IMR-90 (cell line): ENCODE measurements at regions not wholly inside any gene's neighbourhood (a gene's known extent, or its start where the extent isn't known, plus 50 kb on each side); places are given as distances from the start of the nearest gene placed in this dataset.

Experiments
- ATAC-seq: fragments of 200-7000 bp; cut with Tn5 transposase; 2 replicates; pipeline ENCODE4 v1.9.1; 2020; ENCODE audit warnings: low read depth, mild to moderate bottlenecking, moderate library complexity
- BruUV-seq: library from RNA; stranded (reverse); fragments of 400-500 nt; replicated peaks from 2 replicates; lab custom pipeline; 2021; lab: Mats Ljungman, UMichigan
- CTCF ChIA-PET: fragments of 300-600 bp; formaldehyde crosslinking; extraction: SDS; loops from one replicate; lab custom pipeline; 2021; ENCODE audit warnings: antibody characterized with exemption; lab: Yijun Ruan, JAX
- POLR2A ChIA-PET: fragments of 300-600 bp; sonication (Branson Sonifier 250); formaldehyde crosslinking; loops from one replicate; lab custom pipeline; 2022; ENCODE audit warnings: antibody characterized with exemption; ENCODE audit not compliant: unreplicated experiment; lab: Charles Lee
- DNase-seq: peaks from one replicate; pipeline ENCODE4 v3.0.0; 2013
- H2AFZ ChIP-seq: replicated peaks from 2 replicates; pipeline ENCODE3; 2013; ENCODE audit warnings: low read length, mild to moderate bottlenecking; ENCODE audit not compliant: poor library complexity
- H2AK5ac ChIP-seq: 2 replicates; pipeline ENCODE4 v1.6.1; 2013; ENCODE audit warnings: low read depth, low read length, inconsistent platforms
- H2AK9ac ChIP-seq: replicated peaks from 2 replicates; pipeline ENCODE3; 2013; ENCODE audit warnings: mild to moderate bottlenecking, low read depth, low read length, moderate library complexity; ENCODE audit not compliant: poor library complexity
- H2BK120ac ChIP-seq: 2 replicates; pipeline ENCODE4 v1.6.1; 2013; ENCODE audit warnings: low read depth, low read length, inconsistent platforms
- H2BK15ac ChIP-seq: 3 replicates; pipeline ENCODE4 v1.6.1; 2013; ENCODE audit warnings: low read depth, low read length, inconsistent platforms
- H2BK20ac ChIP-seq: 2 replicates; pipeline ENCODE4 v1.6.1; 2013; ENCODE audit warnings: low read depth, mild to moderate bottlenecking, inconsistent platforms, low read length, moderate library complexity
- H2BK5ac ChIP-seq: 2 replicates; pipeline ENCODE4 v1.6.1; 2013; ENCODE audit warnings: mild to moderate bottlenecking, low read depth, low read length, inconsistent platforms; ENCODE audit not compliant: poor library complexity, severe bottlenecking
- H3K14ac ChIP-seq: replicated peaks from 2 replicates; pipeline ENCODE4 v1.6.1; 2013; ENCODE audit warnings: low read depth, low read length, inconsistent platforms
- H3K18ac ChIP-seq: 2 replicates; pipeline ENCODE4 v1.6.1; 2013; ENCODE audit warnings: low read depth, low read length, control low read depth
- H3K23ac ChIP-seq: 2 replicates; pipeline ENCODE4 v1.6.1; 2013; ENCODE audit warnings: low read depth, low read length, inconsistent platforms
- H3K27ac ChIP-seq: 2 replicates; pipeline ENCODE4 v1.5.1; 2013; ENCODE audit warnings: mild to moderate bottlenecking, control low read depth, low read length; ENCODE audit not compliant: insufficient read depth
- H3K27me3 ChIP-seq: 2 replicates; pipeline ENCODE4 v1.6.1; 2013; ENCODE audit warnings: low read length; ENCODE audit not compliant: control insufficient read depth, insufficient read depth
- H3K36me3 ChIP-seq: 2 replicates; pipeline ENCODE4 v1.6.1; 2013; ENCODE audit warnings: low read length, mixed read lengths; ENCODE audit not compliant: control insufficient read depth, insufficient read depth
- H3K4ac ChIP-seq: 2 replicates; pipeline ENCODE4 v1.6.1; 2013; ENCODE audit warnings: low read depth, low read length, inconsistent platforms
- H3K4me1 ChIP-seq: 2 replicates; pipeline ENCODE4 v1.6.1; 2013; ENCODE audit warnings: low read length, mixed read lengths; ENCODE audit not compliant: control insufficient read depth, insufficient read depth
- H3K4me2 ChIP-seq: 2 replicates; pipeline ENCODE4 v1.6.1; 2013; ENCODE audit warnings: low read depth, mild to moderate bottlenecking, control low read depth, low read length, moderate library complexity
- H3K4me3 ChIP-seq: 2 replicates; pipeline ENCODE4 v1.5.1; 2013; ENCODE audit warnings: low read depth, mild to moderate bottlenecking, control low read depth, low read length, moderate library complexity; ENCODE audit not compliant: insufficient read depth
- H3K56ac ChIP-seq: 2 replicates; pipeline ENCODE4 v1.6.1; 2013; ENCODE audit warnings: low read length, inconsistent platforms; ENCODE audit not compliant: insufficient read depth; ENCODE audit errors: extremely low read depth
- H3K79me1 ChIP-seq, 2 experiments: 2 replicates each; pipeline ENCODE4 v1.6.1; 2013; ENCODE audit warnings: low read length in 2 of 2, inconsistent platforms in 1 of 2, low read depth in 1 of 2
- H3K9ac ChIP-seq: 2 replicates; pipeline ENCODE4 v1.6.1; 2013; ENCODE audit warnings: low read depth, low read length, control low read depth
- H3K9me1 ChIP-seq: 2 replicates; pipeline ENCODE4 v1.6.1; 2013; ENCODE audit warnings: low read length, inconsistent platforms; ENCODE audit not compliant: insufficient read depth
- H3K9me3 ChIP-seq: 2 replicates; pipeline ENCODE4 v1.6.1; 2013; ENCODE audit warnings: low read length; ENCODE audit not compliant: control insufficient read depth, insufficient read depth
- H4K20me1 ChIP-seq: 2 replicates; pipeline ENCODE4 v1.6.1; 2013; ENCODE audit warnings: low read length, inconsistent platforms; ENCODE audit not compliant: insufficient read depth
- H4K5ac ChIP-seq: 2 replicates; pipeline ENCODE4 v1.6.1; 2013; ENCODE audit warnings: mild to moderate bottlenecking, low read depth, low read length, control low read depth
- H4K8ac ChIP-seq, 2 experiments: 2 replicates each; pipeline ENCODE4 v1.6.1; 2013; ENCODE audit warnings: low read depth in 2 of 2, low read length in 2 of 2, control low read depth in 1 of 2, inconsistent platforms in 1 of 2
- H4K91ac ChIP-seq: 2 replicates; pipeline ENCODE4 v1.6.1; 2013; ENCODE audit warnings: low read depth, low read length, inconsistent platforms; ENCODE audit not compliant: insufficient read depth
- CEBPB ChIP-seq: IDR thresholded peaks from 2 replicates; pipeline ENCODE4 v1.6.1; 2012; ENCODE audit warnings: low read depth, low read length, improper control_type of control experiment
- CHD1 ChIP-seq: IDR thresholded peaks from 2 replicates; pipeline ENCODE4 v1.6.1; 2012; ENCODE audit warnings: low read depth, low read length, improper control_type of control experiment
- MAFK ChIP-seq: IDR thresholded peaks from 2 replicates; pipeline ENCODE4 v1.6.1; 2012; ENCODE audit warnings: low read depth, low read length, improper control_type of control experiment
- MXI1 ChIP-seq: IDR thresholded peaks from 2 replicates; pipeline ENCODE4 v1.6.1; 2012; ENCODE audit warnings: low read depth, mild to moderate bottlenecking, low read length, moderate library complexity, borderline replicate concordance
- NFE2L2 ChIP-seq: fragments of 150-350 bp; IDR thresholded peaks from 2 replicates; pipeline ENCODE4 v1.6.1; 2016; ENCODE audit warnings: low read depth, mild to moderate bottlenecking, low read length
- POLR2A ChIP-seq: IDR thresholded peaks from 2 replicates; pipeline ENCODE4 v1.6.1; 2012; ENCODE audit warnings: mild to moderate bottlenecking, low read depth, low read length
- RAD21 ChIP-seq: IDR thresholded peaks from 2 replicates; pipeline ENCODE4 v1.6.1; 2012; ENCODE audit warnings: low read length, improper control_type of control experiment
- RCOR1 ChIP-seq: IDR thresholded peaks from 2 replicates; pipeline ENCODE4 v1.6.1; 2012; ENCODE audit warnings: mild to moderate bottlenecking, low read length, improper control_type of control experiment; ENCODE audit not compliant: insufficient replicate concordance
- RFX5 ChIP-seq: IDR thresholded peaks from 2 replicates; pipeline ENCODE4 v1.8.0; 2012; ENCODE audit warnings: low read depth, mild to moderate bottlenecking, low read length, moderate library complexity
- WGBS, 2 experiments: methylation state at CpG; one replicate each; pipeline versions ENCODE4 v1.1.5 to v1.1.7; 2013; ENCODE audit warnings: missing lambda C conversion rate in 2 of 2; ENCODE audit not compliant: insufficient read length in 1 of 2; ENCODE audit errors: extremely low coverage in 2 of 2; 5-methylcytosine and 5-hydroxymethylcytosine counted together
- dilution Hi-C: fragments of 300-500 bp; cut with HindIII; formaldehyde crosslinking; loops from one replicate; pipeline ENCODE4 v1.14.3; 2018; ENCODE audit warnings: low sequenced_read_pairs; ENCODE audit not compliant: unreplicated experiment
- in situ Hi-C: fragments of 300-500 bp; cut with MboI; formaldehyde crosslinking; loops from 3 replicates; pipeline ENCODE4 v1.14.3; 2019; ENCODE audit warnings: low sequenced_read_pairs, inconsistent platforms, mixed read lengths
- intact Hi-C: fragments of 100-400 bp; cut with micrococcal nuclease; formaldehyde crosslinking; loops from 2 replicates; pipeline ENCODE4 v1.10.0; 2022
- TF ChIP-seq, protein P1 (sequence below): conservative IDR thresholded peaks from 2 replicates; pipeline ENCODE4 v1.5.1; 2012; ENCODE audit warnings: mild to moderate bottlenecking, low read depth, low read length, improper control_type of control experiment
- TF ChIP-seq, protein P2 (sequence below): fragments of 150-350 bp; IDR thresholded peaks from 2 replicates; pipeline ENCODE4 v1.6.1; 2016; ENCODE audit warnings: low read depth, mild to moderate bottlenecking, low read length, moderate library complexity, borderline replicate concordance
- TF ChIP-seq, protein P3 (sequence below): fragments of 150-350 bp; IDR thresholded peaks from 2 replicates; pipeline ENCODE4 v1.6.1; 2017; ENCODE audit warnings: mild to moderate bottlenecking, antibody characterized with exemption, low read length, low read depth

DNA sequence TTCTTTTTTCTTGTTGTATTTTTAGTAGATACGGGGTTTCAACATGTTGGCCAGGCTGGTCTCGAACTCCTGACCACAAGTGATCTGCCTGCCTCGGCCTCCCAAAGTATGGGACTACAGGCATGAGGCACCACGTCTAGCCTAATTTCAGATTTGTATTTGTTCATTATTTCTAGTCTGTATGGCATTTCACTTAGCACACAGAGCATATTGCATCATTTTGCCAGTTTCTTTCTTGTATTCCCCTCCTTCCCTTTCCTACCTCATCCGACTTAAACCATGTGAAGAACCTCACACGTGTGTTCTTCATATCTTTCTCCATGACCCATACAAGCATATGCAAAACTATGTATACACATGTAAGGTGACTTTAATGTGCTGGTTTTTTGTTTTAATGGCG, 470.0 kb downstream of the CBLN4 start:
- peaks cover 8% of the 10 kb centered on the region; the same call in 1 of the 2 replicates for H3K9me3 ChIP-seq
- H3K9me1 ChIP-seq: no peaks in the 10 kb centered on the region
- no CpG with 5 or more reads among the region's 7 CpGs for WGBS, 2 experiments
- no TSS peak for BruUV-seq
- no peak overlapping the region for H3K23ac ChIP-seq
- H4K91ac ChIP-seq: no peak overlapping the region
- dilution Hi-C loops (no loop called here), intact Hi-C loops (no loop called here), in situ Hi-C loops (no loop called here)
- TF ChIP-seq, protein P1, sequence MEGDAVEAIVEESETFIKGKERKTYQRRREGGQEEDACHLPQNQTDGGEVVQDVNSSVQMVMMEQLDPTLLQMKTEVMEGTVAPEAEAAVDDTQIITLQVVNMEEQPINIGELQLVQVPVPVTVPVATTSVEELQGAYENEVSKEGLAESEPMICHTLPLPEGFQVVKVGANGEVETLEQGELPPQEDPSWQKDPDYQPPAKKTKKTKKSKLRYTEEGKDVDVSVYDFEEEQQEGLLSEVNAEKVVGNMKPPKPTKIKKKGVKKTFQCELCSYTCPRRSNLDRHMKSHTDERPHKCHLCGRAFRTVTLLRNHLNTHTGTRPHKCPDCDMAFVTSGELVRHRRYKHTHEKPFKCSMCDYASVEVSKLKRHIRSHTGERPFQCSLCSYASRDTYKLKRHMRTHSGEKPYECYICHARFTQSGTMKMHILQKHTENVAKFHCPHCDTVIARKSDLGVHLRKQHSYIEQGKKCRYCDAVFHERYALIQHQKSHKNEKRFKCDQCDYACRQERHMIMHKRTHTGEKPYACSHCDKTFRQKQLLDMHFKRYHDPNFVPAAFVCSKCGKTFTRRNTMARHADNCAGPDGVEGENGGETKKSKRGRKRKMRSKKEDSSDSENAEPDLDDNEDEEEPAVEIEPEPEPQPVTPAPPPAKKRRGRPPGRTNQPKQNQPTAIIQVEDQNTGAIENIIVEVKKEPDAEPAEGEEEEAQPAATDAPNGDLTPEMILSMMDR: no peak
- no peak for TF ChIP-seq MAFK
- TF ChIP-seq MXI1: no peak
- TF ChIP-seq CHD1: no peak
- TF ChIP-seq CEBPB: no peak
- TF ChIP-seq RAD21: no peak
- TF ChIP-seq RCOR1: no peak
- no peak for TF ChIP-seq NFE2L2
- TF ChIP-seq, protein P2, sequence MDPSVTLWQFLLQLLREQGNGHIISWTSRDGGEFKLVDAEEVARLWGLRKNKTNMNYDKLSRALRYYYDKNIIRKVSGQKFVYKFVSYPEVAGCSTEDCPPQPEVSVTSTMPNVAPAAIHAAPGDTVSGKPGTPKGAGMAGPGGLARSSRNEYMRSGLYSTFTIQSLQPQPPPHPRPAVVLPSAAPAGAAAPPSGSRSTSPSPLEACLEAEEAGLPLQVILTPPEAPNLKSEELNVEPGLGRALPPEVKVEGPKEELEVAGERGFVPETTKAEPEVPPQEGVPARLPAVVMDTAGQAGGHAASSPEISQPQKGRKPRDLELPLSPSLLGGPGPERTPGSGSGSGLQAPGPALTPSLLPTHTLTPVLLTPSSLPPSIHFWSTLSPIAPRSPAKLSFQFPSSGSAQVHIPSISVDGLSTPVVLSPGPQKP: no peak
- no peak for TF ChIP-seq POLR2A
- TF ChIP-seq, protein P3, sequence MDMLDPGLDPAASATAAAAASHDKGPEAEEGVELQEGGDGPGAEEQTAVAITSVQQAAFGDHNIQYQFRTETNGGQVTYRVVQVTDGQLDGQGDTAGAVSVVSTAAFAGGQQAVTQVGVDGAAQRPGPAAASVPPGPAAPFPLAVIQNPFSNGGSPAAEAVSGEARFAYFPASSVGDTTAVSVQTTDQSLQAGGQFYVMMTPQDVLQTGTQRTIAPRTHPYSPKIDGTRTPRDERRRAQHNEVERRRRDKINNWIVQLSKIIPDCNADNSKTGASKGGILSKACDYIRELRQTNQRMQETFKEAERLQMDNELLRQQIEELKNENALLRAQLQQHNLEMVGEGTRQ: no peak
- no peak for TF ChIP-seq RFX5
- no peak overlapping the region for H2BK20ac ChIP-seq
- no peaks in the 10 kb centered on the region for H3K27me3 ChIP-seq
- no peak overlapping the region for H3K18ac ChIP-seq
- H2BK120ac ChIP-seq: no peak overlapping the region
- H3K4me3 ChIP-seq: no peak overlapping the region
- no peak overlapping the region for H2AK9ac ChIP-seq
- no peak overlapping the region for H3K4me2 ChIP-seq
- H3K27ac ChIP-seq: no peak overlapping the region
- H3K14ac ChIP-seq: no peak overlapping the region
- H3K4me1 ChIP-seq: no peaks in the 10 kb centered on the region
- H4K20me1 ChIP-seq: no peaks in the 10 kb centered on the region
- no peak overlapping the region for H3K9ac ChIP-seq
- no peak overlapping the region for H3K56ac ChIP-seq
- no peak overlapping the region for H3K4ac ChIP-seq
- ChIA-PET POLR2A (no interaction called here), CTCF (no interaction called here)
- H2BK5ac ChIP-seq: no peak overlapping the region
- no peak overlapping the region for H2AK5ac ChIP-seq
- no peaks in the 10 kb centered on the region for H3K79me1 ChIP-seq
- no peak overlapping the region for H2AFZ ChIP-seq
- H3K36me3 ChIP-seq: no peaks in the 10 kb centered on the region
- no peak overlapping the region for H4K5ac ChIP-seq
- no peak overlapping the region for H4K8ac ChIP-seq
- DNase-seq (no peak), ATAC-seq (no peak)
- no peak overlapping the region for H2BK15ac ChIP-seq
